Adrenal gland (tissue), 9 donors: ENCODE measurements at regions not wholly inside any gene's neighbourhood (a gene's known extent, or its start where the extent isn't known, plus 50 kb on each side); places are given as distances from the start of the nearest gene placed in this dataset.

Experiments
- DNase-seq, 7 donors: peaks; one replicate each; pipeline ENCODE4 v3.0.0-alpha.2; 2019 to 2020
- H3K27ac ChIP-seq, 5 donors: fragments of 200-600 bp; sonication (generic) in 4 of 5; 1 replicate in 3 of 5; 2 replicates in 2 of 5; pipeline versions ENCODE4 v1.5.1 to v1.8.0; 2016 to 2020; ENCODE audit warnings: mild to moderate bottlenecking in 1 of 5
- H3K27me3 ChIP-seq: fragments of 200-600 bp; 2 replicates; pipeline ENCODE4 v1.8.0; 2021
- H3K36me3 ChIP-seq, 2 donors: fragments of 200-600 bp; replicated peaks in 1 of 2; 1 replicate in 1 of 2; 2 replicates in 1 of 2; pipeline versions ENCODE4 v1.5.1 to v1.8.0; 2018 to 2022
- H3K4me1 ChIP-seq, 2 donors: fragments of 200-600 bp; replicated peaks in 1 of 2; 1 replicate in 1 of 2; 2 replicates in 1 of 2; pipeline versions ENCODE4 v1.5.1 to v1.8.0; 2018 to 2021
- H3K4me3 ChIP-seq, 4 donors: fragments of 200-600 bp; sonication (generic) in 3 of 4; one replicate each; pipeline ENCODE4 v1.5.1; 2016 to 2018
- H3K9me3 ChIP-seq, 3 donors: fragments of 200-600 bp; sonication (generic) in 1 of 3; replicated peaks in 1 of 3; 1 replicate in 2 of 3; 2 replicates in 1 of 3; pipeline versions ENCODE4 v1.5.1 to v1.8.0; 2016 to 2021
- POLR2A ChIP-seq, 2 donors: fragments of 450-650 bp; IDR thresholded peaks; one replicate each; pipeline ENCODE4 v1.6.1; 2017; ENCODE audit warnings: antibody characterized with exemption in 2 of 2, mild to moderate bottlenecking in 2 of 2, moderate library complexity in 1 of 2
- WGBS, 4 donors: extraction: QIAGEN DNeasy Blood & Tissue Kit in 2 of 4; methylation state at CpG; one replicate each; pipeline versions ENCODE4 v1.1.5 to v1.1.7; 2013 to 2017; 5-methylcytosine and 5-hydroxymethylcytosine counted together
- intact Hi-C, 2 donors: fragments of 100-400 bp; cut with DNase I; formaldehyde crosslinking; loops; one replicate each; pipeline versions ENCODE4 v1.14.1 to v1.15.0; 2022 to 2023
- TF ChIP-seq, protein P1 (sequence below), 6 experiments: fragments of 450-650 bp in 4 of 6; fragments of 200-600 bp in 2 of 6; sonication (generic) in 1 of 6; IDR thresholded peaks; 1 replicate in 5 of 6; 2 replicates in 1 of 6; pipeline versions ENCODE4 v1.5.1 to v1.8.0; 2016 to 2021; ENCODE audit warnings: antibody characterized with exemption in 6 of 6, mild to moderate bottlenecking in 2 of 6, moderate library complexity in 1 of 6
- donor health status: healthy with polysubstance abuse.
- donor health status: Bipolar disorder and iron deficiency.
- donor health status: DM: yes; HTN: yes; CAD: no.
- donor health status: DM: no; HTN: no; CAD: no.
- donor health status: DM: no; HTN: no; CAD: no.

DNA sequence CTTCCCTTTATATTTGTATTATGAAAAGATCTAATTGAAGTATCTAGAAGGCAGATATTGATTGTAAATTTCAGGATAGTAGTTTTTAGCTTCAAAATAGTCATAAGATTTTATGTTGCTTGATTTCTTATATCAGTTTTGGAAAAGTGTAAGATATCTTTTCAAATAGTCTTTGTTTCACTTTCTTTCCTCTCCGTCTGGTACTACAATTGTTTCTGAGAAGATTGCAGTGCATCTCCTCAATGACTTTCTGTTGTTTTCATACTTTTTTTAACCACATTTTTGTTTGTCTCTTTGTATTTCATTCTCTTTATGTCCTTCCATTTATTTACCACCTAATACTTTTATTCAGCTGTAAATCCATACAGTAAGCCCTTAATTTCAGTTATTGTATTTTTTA is 964.6 kb upstream of the B3GALT2 start:
- intact Hi-C loops: no loop called here
- WGBS, 4 donors: 73 to 89% (median 81%) methylated on average over 1 of the region's 1 CpG

DNA sequence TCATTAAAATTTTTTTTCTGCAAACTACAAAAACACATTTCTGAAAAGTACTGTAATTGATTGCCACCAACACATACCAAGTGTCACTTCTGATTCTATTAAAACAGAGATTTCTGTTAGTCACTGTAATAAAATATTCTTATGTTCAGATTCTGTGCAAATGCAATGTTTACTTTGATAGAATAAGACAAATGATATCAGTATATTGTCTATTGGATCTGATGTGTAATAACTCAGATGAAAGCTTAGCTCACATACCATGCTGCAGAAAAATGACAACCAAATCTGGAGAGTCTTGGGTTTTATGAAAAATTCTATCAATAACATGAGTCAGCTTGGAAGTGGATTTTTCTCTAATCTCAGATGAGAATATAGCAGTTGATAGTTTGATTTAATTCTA is 963.8 kb upstream of the B3GALT2 start:
- Histone ChIP-seq H3K36me3 (no peaks in the 10 kb centered on the region), H3K4me3 (no peak overlapping the region), H3K27ac (no peak overlapping the region), H3K4me1 (no peaks in the 10 kb centered on the region), H3K27me3 (no peaks in the 10 kb centered on the region), H3K9me3 (no peaks in the 10 kb centered on the region)
- TF ChIP-seq, protein P1, sequence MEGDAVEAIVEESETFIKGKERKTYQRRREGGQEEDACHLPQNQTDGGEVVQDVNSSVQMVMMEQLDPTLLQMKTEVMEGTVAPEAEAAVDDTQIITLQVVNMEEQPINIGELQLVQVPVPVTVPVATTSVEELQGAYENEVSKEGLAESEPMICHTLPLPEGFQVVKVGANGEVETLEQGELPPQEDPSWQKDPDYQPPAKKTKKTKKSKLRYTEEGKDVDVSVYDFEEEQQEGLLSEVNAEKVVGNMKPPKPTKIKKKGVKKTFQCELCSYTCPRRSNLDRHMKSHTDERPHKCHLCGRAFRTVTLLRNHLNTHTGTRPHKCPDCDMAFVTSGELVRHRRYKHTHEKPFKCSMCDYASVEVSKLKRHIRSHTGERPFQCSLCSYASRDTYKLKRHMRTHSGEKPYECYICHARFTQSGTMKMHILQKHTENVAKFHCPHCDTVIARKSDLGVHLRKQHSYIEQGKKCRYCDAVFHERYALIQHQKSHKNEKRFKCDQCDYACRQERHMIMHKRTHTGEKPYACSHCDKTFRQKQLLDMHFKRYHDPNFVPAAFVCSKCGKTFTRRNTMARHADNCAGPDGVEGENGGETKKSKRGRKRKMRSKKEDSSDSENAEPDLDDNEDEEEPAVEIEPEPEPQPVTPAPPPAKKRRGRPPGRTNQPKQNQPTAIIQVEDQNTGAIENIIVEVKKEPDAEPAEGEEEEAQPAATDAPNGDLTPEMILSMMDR (IDR thresholded peaks at IDR 0.05): no peak
- no peak for TF ChIP-seq POLR2A (IDR thresholded peaks at IDR 0.05)
- no peak for DNase-seq
- intact Hi-C loops: no loop called here

More for the DNA sequence above, 964.6 kb upstream of the B3GALT2 start:
- H3K27me3 ChIP-seq: no peaks in the 10 kb centered on the region
- H3K9me3 ChIP-seq: no peaks in the 10 kb centered on the region
- no peak for DNase-seq
- TF ChIP-seq, protein P1 (IDR thresholded peaks at IDR 0.05): no peak
- no peak for TF ChIP-seq POLR2A (IDR thresholded peaks at IDR 0.05)
- no peak overlapping the region for H3K4me3 ChIP-seq
- H3K4me1 ChIP-seq: no peaks in the 10 kb centered on the region
- no peaks in the 10 kb centered on the region for H3K36me3 ChIP-seq
- no peak overlapping the region for H3K27ac ChIP-seq

DNA sequence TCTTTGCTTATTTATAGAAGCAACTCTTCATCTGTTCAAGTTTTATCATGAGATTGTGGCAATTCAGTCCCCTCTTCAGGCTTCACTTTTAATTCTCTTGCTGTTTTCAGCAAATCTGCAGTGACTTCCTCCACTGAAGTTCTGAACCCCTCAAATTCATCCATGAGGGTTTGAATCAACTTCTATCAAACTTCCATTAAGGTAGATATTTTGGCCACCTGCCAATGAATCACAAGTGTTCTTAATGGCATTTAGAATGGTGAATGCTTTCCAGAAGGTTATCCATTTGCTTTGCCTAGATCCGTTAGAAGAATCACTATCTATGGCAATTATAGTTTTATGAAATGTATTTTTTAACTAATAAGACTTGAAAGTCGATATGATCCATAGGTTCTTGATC is 946.7 kb upstream of the B3GALT2 start:
- Histone ChIP-seq H3K36me3 (no peaks in the 10 kb centered on the region), H3K27me3 (no peaks in the 10 kb centered on the region), H3K27ac (no peak overlapping the region), H3K9me3 (no peaks in the 10 kb centered on the region), H3K4me3 (no peak overlapping the region), H3K4me1 (no peaks in the 10 kb centered on the region)
- intact Hi-C loops: no loop called here
- TF ChIP-seq, protein P1 (IDR thresholded peaks at IDR 0.05): no peak
- no peak for TF ChIP-seq POLR2A (IDR thresholded peaks at IDR 0.05)
- DNase-seq: no peak
- WGBS, 4 donors: 83 to 89% (median 87%) methylated on average over 2 of the region's 2 CpGs

DNA sequence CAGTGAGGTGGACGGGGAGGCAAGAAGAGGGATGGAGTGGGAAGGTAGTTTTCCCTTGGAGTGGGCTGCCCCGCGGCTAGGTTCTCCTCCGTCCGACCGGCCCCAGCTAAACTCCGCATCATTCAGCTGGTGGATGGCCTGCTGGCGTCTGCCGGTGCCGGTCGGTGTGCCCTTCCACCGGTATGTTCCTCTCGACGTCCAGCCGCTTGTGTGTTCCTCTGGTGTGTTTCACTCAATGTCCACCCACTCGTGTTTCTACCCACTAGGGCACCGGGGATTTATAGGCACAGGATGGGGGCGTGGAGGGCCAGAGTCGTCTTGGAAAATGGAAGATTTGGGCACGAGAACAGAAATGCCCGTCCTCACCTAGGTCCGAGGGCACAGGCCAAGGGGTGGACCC is 931.7 kb upstream of the B3GALT2 start:
- TF ChIP-seq, protein P1 (IDR thresholded peaks at IDR 0.05): no peak
- TF ChIP-seq POLR2A (IDR thresholded peaks at IDR 0.05): no peak
- intact Hi-C loops: no loop called here
- H3K9me3 ChIP-seq: no peaks in the 10 kb centered on the region
- H3K27me3 ChIP-seq: no peaks in the 10 kb centered on the region
- H3K27ac ChIP-seq: no peak overlapping the region
- no peaks in the 10 kb centered on the region for H3K36me3 ChIP-seq
- WGBS, 4 donors: 93 to 99% (median 95%) methylated on average over 14 to 22 of the region's 22 CpGs
- DNase-seq: no peak
- H3K4me1 ChIP-seq: no peaks in the 10 kb centered on the region
- H3K4me3 ChIP-seq: no peak overlapping the region
